ENCODE measurements at regions not wholly inside any gene's neighbourhood (a gene's known extent, or its start where the extent isn't known, plus 50 kb on each side); places are given as distances from the start of the nearest gene placed in this dataset.
"Not testable (repeated sequence)": the region's sequence is repeated elsewhere in the genome, so short reads cannot be mapped to it uniquely, and the experiment has no call there.

- DNase-seq: no peak
Observed at GRCh38 chr5:122602700-122603099, 172.2 kb upstream of the SNX2 start.

GRCh38 chr5:122605236-122605635 is 169.6 kb upstream of the SNX2 start:
- no peak for DNase-seq

- no peak for DNase-seq
Observed at GRCh38 chr5:122607818-122608217, 167.1 kb upstream of the SNX2 start.

- no peak for DNase-seq
Observed at GRCh38 chr5:122608222-122608621, 166.7 kb upstream of the SNX2 start.

GRCh38 chr5:122611406-122611805 is 163.5 kb upstream of the SNX2 start:
- DNase-seq: no peak

- DNase-seq: no peak
Observed at GRCh38 chr5:122612901-122613300, 162.0 kb upstream of the SNX2 start.

- DNase-seq: no peak
Observed at GRCh38 chr5:122615146-122615545, 159.7 kb upstream of the SNX2 start.

- DNase-seq: no peak
Observed at GRCh38 chr5:122615832-122616231, 159.0 kb upstream of the SNX2 start.

GRCh38 chr5:122618046-122618445 is 156.8 kb upstream of the SNX2 start:
- DNase-seq: not testable (repeated sequence)

GRCh38 chr5:122620768-122621167 is 154.1 kb upstream of the SNX2 start:
- DNase-seq: not testable (repeated sequence)

GRCh38 chr5:122628714-122629113 is 146.2 kb upstream of the SNX2 start:
- not testable (repeated sequence) for DNase-seq

GRCh38 chr5:122629121-122629677 is 145.7 kb upstream of the SNX2 start:
- no peak for DNase-seq

- no peak for DNase-seq
Observed at GRCh38 chr5:122638581-122638980, 136.3 kb upstream of the SNX2 start.

GRCh38 chr5:122639033-122639432 is 135.8 kb upstream of the SNX2 start:
- DNase-seq: no peak

- DNase-seq: no peak
Observed at GRCh38 chr5:122639864-122640263, 135.0 kb upstream of the SNX2 start.

- DNase-seq: no peak
Observed at GRCh38 chr5:122649080-122649479, 125.8 kb upstream of the SNX2 start.

- no peak for DNase-seq
Observed at GRCh38 chr5:122653087-122654017, 121.5 kb upstream of the SNX2 start.

GRCh38 chr5:122656160-122656559 is 118.7 kb upstream of the SNX2 start:
- no peak for DNase-seq

GRCh38 chr5:122656577-122656976 is 118.3 kb upstream of the SNX2 start:
- no peak for DNase-seq

- DNase-seq: no peak
Observed at GRCh38 chr5:122661496-122662180, 113.2 kb upstream of the SNX2 start.

- no peak for DNase-seq
Observed at GRCh38 chr5:122665051-122665450, 109.8 kb upstream of the SNX2 start.

- no peak for DNase-seq
Observed at GRCh38 chr5:122668552-122668951, 106.3 kb upstream of the SNX2 start.

GRCh38 chr5:122669709-122670108 is 105.2 kb upstream of the SNX2 start:
- not testable (repeated sequence) for DNase-seq

- no peak for DNase-seq
Observed at GRCh38 chr5:122673343-122673742, 101.5 kb upstream of the SNX2 start.

All from SW 1271 (cell line).